GM21717 (cell line): ENCODE measurements at regions not wholly inside any gene's neighbourhood (a gene's known extent, or its start where the extent isn't known, plus 50 kb on each side); places are given as distances from the start of the nearest gene placed in this dataset.
"Not testable (repeated sequence)": the region's sequence is repeated elsewhere in the genome, so short reads cannot be mapped to it uniquely, and the experiment has no call there.

Experiments used
- ATAC-seq: cut with Tn5 transposase; IDR thresholded peaks from one replicate; pipeline ENCODE4 v1.9.1; 2021; ENCODE audit warnings: mild to moderate bottlenecking, moderate library complexity; ENCODE audit not compliant: unreplicated experiment

DNA sequence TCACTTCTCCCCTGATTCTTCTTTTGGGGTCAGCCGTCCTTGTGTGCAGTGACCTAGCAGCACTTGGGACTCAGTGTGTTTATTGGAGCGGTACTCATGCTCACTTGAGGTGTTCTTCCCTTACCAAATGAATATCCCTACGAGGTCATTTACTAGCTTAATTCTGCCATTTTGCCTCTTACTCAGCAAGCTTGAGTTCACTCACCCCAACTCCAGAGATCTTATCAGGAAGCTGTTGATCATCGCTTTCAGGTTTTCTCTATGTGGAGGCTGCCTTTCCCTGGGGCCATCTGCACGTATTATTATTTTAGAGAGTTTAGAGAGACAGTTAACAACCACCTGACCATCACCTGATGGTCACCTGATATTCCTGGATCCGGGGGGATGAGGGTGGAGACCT is 1466.0 kb upstream of the GOT2 start:
- ATAC-seq, result no peak

GRCh38 chr16:60199150-60199549 is 1465.0 kb upstream of the GOT2 start:
- ATAC-seq, result no peak

DNA sequence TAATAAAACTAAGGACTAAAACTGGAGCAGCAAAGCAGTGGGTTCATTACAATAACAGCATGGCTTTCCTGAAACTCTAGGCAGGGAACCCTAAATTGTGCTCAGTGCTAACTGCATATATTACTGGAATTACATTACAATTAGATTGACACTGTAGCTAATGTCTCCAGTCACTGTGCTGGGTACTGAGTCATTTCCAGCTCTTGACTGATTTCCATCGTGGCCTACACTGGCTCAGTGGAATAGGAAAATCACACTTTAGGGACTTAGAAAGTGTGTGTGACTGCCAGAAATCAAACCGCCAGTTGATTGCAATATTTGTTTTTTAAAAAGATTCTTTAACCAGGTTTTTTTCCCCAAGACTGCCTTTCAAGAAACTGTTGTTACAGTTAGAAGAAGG is 1447.4 kb upstream of the GOT2 start:
- no peak for ATAC-seq

- ATAC-seq, result no peak
Observed at GRCh38 chr16:60180609-60181008, 1446.5 kb upstream of the GOT2 start.

GRCh38 chr16:60170196-60170595 is 1436.1 kb upstream of the GOT2 start:
- no peak for ATAC-seq

DNA sequence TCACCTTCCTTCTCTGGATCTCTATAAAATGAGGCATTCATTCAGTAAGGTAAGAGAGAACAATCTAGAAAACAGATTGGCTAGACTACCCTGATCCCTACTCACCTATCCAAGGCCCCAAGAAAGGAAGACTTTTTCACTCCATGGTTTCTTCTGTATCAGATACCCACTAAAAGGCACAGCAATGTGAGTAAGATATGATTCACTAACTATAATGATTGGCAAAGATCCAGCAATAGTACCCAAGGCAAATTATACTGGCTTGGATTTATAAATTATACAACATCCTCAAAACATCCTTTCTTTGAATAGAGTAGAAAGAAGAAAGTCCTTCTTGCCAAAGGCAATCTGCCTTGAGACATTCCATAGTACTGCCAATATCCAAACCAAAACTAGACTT is 1432.0 kb upstream of the GOT2 start:
- no peak for ATAC-seq

GRCh38 chr16:60151987-60152386 is 1417.9 kb upstream of the GOT2 start:
- no peak for ATAC-seq

DNA sequence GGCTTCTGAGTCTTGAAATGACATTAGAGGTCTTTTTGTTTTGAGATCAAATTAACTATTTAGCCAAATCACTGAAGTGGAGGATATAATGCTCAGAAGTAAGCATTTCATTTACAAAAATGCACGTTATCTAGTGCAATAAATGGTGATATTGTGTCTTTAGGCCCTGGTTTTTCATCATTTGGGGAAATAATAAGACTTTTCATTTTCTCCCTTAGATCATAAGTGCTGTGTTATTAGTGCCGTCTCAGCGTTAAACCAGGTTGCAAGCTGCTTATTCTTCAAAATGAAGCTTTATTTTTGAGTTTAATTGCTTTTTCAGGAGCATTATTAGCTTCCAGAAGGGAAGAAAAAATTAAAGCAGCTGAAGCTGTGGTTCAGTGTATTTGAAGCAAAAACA is 1416.8 kb upstream of the GOT2 start:
- no peak for ATAC-seq

GRCh38 chr16:60143348-60143705 is 1409.2 kb upstream of the GOT2 start:
- ATAC-seq, result no peak

GRCh38 chr16:60142619-60143347 is 1408.7 kb upstream of the GOT2 start:
- ATAC-seq, result no peak

DNA sequence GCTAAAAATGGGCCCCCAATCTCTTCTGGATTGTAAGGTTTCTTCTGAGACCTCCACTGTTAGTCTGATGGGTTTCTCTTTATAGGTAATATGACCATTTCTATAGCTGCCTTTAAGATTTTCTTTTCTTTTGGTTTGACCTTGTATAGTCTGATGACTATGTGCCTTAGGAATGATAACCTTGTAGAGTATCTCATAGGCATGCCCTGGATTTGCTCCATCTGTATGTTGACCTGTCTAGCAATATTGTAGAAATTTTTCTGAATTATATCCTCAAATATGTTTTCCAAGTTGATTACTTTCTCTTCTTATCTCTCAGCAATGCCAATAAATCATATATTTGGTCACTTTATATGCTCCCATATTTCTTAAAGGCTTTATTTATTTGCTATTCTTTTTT is 1403.8 kb upstream of the GOT2 start:
- no peak for ATAC-seq

DNA sequence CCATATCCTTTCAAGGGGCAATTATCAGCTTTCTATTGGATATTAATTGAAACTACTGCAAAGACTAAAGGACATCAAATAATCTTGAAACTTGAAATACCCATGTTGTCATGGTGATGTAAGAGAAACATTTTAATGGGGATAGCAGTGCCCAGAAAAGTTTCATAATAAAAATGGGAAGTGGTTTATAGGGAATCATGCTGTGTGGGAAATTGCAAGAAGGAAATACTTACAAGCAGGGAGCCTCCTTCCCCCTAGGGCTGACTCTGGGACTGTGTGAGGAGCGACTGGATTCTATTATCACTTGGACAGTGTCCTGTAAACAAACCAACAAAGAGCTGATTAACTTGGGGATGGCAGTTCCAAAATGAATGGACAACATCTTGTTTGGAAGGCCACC is 1393.1 kb upstream of the GOT2 start:
- ATAC-seq, result no peak

DNA sequence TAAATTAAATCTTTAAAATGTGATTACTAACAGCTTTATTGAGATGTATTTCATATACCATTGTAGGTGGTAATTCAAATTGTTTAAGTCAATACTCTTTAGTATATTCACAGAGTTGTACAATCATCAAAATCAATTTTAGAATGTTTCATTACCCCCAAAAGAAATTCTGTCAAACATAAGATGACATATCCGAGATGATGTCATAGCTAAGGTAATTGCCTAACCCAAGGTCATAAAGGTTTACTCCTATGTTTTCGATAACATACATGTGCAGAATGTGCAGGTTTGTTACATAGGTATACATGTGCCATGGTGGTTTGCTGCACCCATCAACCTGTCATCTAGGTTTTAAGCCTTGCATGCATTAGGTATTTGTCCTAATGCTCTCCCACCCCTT is 1392.0 kb upstream of the GOT2 start:
- ATAC-seq, result not testable (repeated sequence)

- no peak for ATAC-seq
Observed at GRCh38 chr16:60123392-60124023, 1389.4 kb upstream of the GOT2 start.

DNA sequence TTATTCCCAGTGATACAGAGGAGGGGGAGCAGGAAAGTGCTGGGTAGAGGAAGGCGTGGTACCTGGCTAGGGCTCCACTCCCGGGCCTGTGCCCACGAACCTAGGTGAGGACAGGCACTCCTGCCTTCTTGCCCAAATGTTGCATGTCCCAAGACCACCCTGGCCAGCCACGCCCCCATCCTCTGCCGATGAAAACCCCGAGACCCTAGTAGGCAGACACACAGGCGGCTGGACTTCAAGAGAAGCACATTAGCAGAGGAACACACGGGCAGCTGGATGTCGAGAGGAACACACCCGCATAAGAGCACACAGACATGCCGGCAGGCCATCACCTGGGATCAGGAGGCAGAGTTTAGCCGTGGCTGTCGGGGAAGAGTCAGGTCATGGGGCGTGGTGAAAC is 1386.5 kb upstream of the GOT2 start:
- no peak for ATAC-seq

GRCh38 chr16:60110531-60110930 is 1376.4 kb upstream of the GOT2 start:
- ATAC-seq, result no peak

DNA sequence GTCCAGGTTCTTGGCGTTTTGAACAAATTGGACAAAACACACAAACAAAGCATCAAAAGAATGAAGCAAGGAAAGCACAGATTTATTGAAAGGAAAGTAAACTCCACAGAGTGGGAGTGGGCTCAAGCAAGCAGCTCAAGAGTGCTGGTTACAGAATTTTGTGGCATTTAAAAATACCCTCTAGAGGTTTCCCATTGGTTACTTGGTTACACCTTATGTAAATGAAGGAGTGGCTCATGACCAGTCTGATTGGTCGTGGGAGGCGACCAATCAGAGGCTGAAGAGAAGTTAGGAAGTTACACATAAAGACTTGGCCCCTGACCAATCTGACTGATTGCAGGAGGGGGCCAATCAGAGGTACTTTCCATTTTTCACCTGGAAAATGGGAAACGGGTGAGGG is 1373.8 kb upstream of the GOT2 start:
- no peak for ATAC-seq

DNA sequence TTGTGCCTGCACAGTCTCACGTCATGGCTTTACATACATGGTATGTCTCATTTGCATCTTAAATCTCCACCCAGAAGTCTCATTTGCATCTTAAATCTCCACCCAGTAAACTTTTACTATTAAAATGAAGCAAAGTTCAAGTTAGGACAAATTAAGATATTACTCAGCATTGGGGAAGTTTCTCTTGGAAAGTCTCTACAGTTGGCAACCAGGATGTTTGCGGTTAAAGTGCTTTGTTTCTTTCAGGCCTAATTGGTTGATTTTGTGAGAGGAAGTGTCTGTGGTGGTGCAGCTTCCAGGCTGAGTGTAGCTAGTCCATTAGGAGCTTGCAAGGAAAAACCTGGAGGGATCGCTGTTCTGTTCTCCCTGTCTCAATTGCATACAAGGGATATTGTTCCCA is 1373.3 kb upstream of the GOT2 start:
- ATAC-seq, result no peak

- no peak for ATAC-seq
Observed at GRCh38 chr16:60100371-60100770, 1366.3 kb upstream of the GOT2 start.

GRCh38 chr16:60091529-60091928 is 1357.4 kb upstream of the GOT2 start:
- ATAC-seq, result no peak

DNA sequence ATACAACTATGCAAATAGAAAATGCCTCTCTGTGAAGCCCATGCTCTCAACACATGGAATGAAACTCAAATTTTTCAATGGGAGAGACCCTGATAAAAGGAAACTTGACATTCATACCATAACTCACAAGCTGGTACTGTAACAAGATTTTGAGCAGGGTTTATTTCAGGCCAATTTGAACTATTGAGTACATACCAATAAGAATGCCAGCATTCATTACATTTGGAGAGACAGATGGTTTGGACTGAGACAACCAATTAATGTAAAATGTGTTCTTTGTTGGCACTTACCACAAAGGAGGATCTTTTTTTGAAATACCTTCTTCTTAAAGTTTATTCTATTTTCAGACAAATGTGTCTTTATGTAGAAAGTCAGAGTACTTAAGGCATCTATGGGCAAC is 1357.0 kb upstream of the GOT2 start:
- ATAC-seq, result no peak

DNA sequence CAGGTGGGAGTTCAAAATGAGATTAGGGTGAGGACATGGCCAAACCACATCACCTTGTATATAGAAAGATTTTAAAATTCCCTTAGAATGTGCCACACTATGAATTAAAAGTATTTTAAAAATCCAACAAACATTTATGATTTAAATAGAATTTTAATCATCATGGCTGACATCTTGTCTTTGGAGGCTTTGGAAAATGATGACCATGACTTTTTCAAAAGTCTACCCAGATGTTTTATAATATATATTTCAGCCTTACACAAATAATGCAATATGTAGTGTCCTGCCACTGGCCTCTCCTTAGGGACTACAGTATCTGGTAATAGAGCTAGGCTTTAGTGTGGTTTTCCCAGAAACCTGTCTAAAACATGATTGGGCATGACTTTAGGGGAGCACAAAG is 1353.4 kb upstream of the GOT2 start:
- ATAC-seq, result no peak

DNA sequence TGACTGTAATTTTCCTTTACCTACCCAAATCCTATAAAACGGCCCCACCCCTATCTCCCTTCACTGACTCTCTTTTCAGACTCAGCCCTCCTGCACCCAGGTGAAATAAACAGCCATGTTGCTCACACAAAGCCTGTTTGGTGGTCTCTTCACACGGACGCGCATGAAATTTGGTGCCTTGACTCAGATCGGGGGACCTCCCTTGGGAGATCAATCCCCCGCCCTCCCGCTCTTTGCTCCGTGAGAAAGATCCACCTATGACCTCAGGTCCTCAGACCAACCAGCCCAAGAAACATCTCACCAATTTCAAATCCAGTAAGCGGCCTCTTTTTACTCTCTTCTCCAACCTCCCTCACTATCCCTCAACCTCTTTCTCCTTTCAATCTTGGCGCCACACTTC is 1344.7 kb upstream of the GOT2 start:
- ATAC-seq, result not testable (repeated sequence)
